ENCODE measurements at regions not wholly inside any gene's neighbourhood (a gene's known extent, or its start where the extent isn't known, plus 50 kb on each side); places are given as distances from the start of the nearest gene placed in this dataset.

DNA sequence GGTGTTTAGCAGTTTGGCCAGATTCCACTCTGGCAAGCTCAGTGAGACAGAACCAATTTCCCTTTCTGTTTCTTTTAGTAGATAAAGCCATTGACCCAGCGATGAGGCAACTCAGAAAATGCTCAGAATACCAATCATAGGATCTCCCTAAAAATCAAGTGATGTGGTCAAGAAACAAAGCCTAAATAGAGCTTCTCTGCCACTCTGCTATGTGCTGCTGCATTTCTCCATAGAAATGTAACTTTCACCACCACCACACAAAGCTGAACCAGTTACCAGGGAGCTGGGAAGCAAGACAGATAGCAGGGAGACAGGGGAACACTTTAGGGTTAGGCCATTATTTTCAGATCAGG lies 109.8 kb downstream of the RPL22L1 start (continued):
- TF ChIP-seq, protein P1, sequence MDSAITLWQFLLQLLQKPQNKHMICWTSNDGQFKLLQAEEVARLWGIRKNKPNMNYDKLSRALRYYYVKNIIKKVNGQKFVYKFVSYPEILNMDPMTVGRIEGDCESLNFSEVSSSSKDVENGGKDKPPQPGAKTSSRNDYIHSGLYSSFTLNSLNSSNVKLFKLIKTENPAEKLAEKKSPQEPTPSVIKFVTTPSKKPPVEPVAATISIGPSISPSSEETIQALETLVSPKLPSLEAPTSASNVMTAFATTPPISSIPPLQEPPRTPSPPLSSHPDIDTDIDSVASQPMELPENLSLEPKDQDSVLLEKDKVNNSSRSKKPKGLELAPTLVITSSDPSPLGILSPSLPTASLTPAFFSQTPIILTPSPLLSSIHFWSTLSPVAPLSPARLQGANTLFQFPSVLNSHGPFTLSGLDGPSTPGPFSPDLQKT (IDR thresholded peaks at IDR 0.05; ENCODE audit: borderline replicate concordance, low read depth, low read length) = no peak

DNA sequence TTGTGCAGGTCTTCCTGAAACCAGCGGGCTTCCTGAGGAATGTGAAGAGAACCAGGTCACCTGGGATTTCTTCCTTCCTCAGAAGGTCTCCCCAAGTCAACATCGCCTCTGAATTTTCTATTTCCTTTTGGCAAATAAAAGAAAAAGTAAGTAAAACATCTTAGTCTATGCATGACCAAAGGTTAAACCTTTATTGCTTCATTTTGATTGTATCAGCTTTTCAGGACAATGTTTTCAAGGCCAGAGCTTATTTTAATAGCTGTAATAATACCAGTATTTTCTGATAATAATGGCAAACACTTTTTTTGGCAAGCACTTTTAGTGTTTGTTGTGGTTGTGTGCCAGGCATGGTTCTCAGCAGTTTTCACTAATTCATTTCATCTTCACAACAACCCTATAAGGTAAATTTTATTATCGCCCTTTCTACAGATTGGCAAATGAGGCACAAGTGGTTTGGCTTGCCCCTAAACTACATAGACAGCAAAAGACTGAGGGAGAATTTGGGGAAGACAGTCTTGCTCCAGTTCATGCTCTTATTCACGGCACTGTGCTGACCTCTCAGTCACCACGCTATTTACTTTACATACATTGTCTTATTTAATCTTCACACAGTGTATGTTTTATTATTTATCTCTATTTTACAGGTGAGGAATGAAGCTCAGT lies 110.4 kb downstream of the RPL22L1 start:
- H3K27ac ChIP-seq (ENCODE audit: extremely low read depth, low read depth, low read length) = no peak overlapping the region
- no peaks in the 10 kb centered on the region for H3K9me3 ChIP-seq (ENCODE audit: control insufficient read depth, insufficient read depth, low read depth, low read length)
- no peak overlapping the region for H3K4me3 ChIP-seq (ENCODE audit: low read depth, low read length)
- POLR2A ChIA-PET = no interaction called here
- TF ChIP-seq, protein P2, sequence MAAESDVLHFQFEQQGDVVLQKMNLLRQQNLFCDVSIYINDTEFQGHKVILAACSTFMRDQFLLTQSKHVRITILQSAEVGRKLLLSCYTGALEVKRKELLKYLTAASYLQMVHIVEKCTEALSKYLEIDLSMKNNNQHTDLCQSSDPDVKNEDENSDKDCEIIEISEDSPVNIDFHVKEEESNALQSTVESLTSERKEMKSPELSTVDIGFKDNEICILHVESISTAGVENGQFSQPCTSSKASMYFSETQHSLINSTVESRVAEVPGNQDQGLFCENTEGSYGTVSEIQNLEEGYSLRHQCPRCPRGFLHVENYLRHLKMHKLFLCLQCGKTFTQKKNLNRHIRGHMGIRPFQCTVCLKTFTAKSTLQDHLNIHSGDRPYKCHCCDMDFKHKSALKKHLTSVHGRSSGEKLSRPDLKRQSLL (tag by site-specific recombination; IDR thresholded peaks at IDR 0.05) = no peak
- no peak for TF ChIP-seq ZNF670 (tag by site-specific recombination; IDR thresholded peaks at IDR 0.05; ENCODE audit: low read depth)
- no peak for TF ChIP-seq ZNF140 (tag by site-specific recombination; IDR thresholded peaks at IDR 0.05)
- no peak for TF ChIP-seq ZNF654 (tag by site-specific recombination; IDR thresholded peaks at IDR 0.05; ENCODE audit: low read depth)
- TF ChIP-seq MEIS1 (CRISPR knock-in tag; IDR thresholded peaks at IDR 0.05; ENCODE audit: borderline replicate concordance) = no peak
- no peak for TF ChIP-seq ZNF23 (tag by site-specific recombination; IDR thresholded peaks at IDR 0.05; ENCODE audit: borderline replicate concordance)
- TF ChIP-seq SP7 (tag by site-specific recombination; IDR thresholded peaks at IDR 0.05) = no peak
- TF ChIP-seq ZNF423 (tag by site-specific recombination; IDR thresholded peaks at IDR 0.05) = no peak
- no peak for TF ChIP-seq YY2 (tag by site-specific recombination; IDR thresholded peaks at IDR 0.05)
- no peak for TF ChIP-seq ZNF157 (tag by site-specific recombination; IDR thresholded peaks at IDR 0.05)
- no peak for TF ChIP-seq ZNF404 (tag by site-specific recombination; IDR thresholded peaks at IDR 0.05)
- TF ChIP-seq, protein P3, sequence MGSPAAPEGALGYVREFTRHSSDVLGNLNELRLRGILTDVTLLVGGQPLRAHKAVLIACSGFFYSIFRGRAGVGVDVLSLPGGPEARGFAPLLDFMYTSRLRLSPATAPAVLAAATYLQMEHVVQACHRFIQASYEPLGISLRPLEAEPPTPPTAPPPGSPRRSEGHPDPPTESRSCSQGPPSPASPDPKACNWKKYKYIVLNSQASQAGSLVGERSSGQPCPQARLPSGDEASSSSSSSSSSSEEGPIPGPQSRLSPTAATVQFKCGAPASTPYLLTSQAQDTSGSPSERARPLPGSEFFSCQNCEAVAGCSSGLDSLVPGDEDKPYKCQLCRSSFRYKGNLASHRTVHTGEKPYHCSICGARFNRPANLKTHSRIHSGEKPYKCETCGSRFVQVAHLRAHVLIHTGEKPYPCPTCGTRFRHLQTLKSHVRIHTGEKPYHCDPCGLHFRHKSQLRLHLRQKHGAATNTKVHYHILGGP (tag by site-specific recombination; IDR thresholded peaks at IDR 0.05) = no peak
- TF ChIP-seq ZNF624 (tag by site-specific recombination; IDR thresholded peaks at IDR 0.05) = no peak
- TF ChIP-seq WT1 (tag by site-specific recombination; IDR thresholded peaks at IDR 0.05) = no peak
- no peak for TF ChIP-seq TCF7L2 (IDR thresholded peaks at IDR 0.05; ENCODE audit: borderline replicate concordance, low read depth, low read length)
- no peak for TF ChIP-seq ZNF521 (tag by site-specific recombination; IDR thresholded peaks at IDR 0.05)
- no peaks in the 10 kb centered on the region for H3K36me3 ChIP-seq (ENCODE audit: control insufficient read depth in 2 of 2, insufficient read depth in 1 of 2, low read length in 2 of 2)
- H3K4me1 ChIP-seq (ENCODE audit: control insufficient read depth, insufficient read depth, low read length) = no peaks in the 10 kb centered on the region
- CTCF ChIA-PET = no interaction called here

DNA sequence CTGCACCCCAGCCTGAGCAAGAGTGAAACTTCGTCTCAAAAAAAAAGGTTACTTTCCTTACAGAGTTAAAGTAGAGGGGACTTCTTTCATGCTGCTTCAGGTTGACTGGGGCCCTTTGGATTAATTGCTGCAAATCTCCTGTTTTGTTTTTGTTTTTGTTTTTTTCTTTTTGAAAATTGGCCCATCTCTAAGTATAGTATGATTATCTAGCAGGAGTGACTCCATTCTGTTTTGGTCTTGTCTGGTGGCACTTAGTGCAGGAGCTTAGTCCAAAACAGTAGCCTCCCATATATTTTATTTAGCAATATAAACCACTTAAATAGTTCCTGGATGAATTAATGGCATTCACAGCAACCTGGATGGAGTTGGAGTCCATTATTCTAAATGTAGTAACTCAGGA lies 113.0 kb downstream of the RPL22L1 start:
- H3K9me3 ChIP-seq (ENCODE audit: control insufficient read depth, insufficient read depth, low read depth, low read length) = no peaks in the 10 kb centered on the region
- H3K4me1 ChIP-seq (ENCODE audit: control insufficient read depth, insufficient read depth, low read length) = no peaks in the 10 kb centered on the region
- TF ChIP-seq SP2 (tag by site-specific recombination; IDR thresholded peaks at IDR 0.05) (no peak), ZNF785 (tag by site-specific recombination; IDR thresholded peaks at IDR 0.05) (no peak), ZNF311 (tag by site-specific recombination; IDR thresholded peaks at IDR 0.05; ENCODE audit: borderline replicate concordance) (no peak)
- TF ChIP-seq, protein P4, sequence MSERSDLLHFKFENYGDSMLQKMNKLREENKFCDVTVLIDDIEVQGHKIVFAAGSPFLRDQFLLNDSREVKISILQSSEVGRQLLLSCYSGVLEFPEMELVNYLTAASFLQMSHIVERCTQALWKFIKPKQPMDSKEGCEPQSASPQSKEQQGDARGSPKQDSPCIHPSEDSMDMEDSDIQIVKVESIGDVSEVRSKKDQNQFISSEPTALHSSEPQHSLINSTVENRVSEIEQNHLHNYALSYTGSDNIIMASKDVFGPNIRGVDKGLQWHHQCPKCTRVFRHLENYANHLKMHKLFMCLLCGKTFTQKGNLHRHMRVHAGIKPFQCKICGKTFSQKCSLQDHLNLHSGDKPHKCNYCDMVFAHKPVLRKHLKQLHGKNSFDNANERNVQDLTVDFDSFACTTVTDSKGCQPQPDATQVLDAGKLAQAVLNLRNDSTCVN (tag by site-specific recombination; optimal IDR thresholded peaks at IDR 0.05) = no peak
- TF ChIP-seq, protein P5, sequence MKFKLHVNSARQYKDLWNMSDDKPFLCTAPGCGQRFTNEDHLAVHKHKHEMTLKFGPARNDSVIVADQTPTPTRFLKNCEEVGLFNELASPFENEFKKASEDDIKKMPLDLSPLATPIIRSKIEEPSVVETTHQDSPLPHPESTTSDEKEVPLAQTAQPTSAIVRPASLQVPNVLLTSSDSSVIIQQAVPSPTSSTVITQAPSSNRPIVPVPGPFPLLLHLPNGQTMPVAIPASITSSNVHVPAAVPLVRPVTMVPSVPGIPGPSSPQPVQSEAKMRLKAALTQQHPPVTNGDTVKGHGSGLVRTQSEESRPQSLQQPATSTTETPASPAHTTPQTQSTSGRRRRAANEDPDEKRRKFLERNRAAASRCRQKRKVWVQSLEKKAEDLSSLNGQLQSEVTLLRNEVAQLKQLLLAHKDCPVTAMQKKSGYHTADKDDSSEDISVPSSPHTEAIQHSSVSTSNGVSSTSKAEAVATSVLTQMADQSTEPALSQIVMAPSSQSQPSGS (tag by site-specific recombination; IDR thresholded peaks at IDR 0.05; ENCODE audit: low read depth) = no peak
- H3K36me3 ChIP-seq (ENCODE audit: control insufficient read depth in 2 of 2, insufficient read depth in 1 of 2, low read length in 2 of 2) = no peaks in the 10 kb centered on the region
- CTCF ChIA-PET = no interaction called here
- H3K4me3 ChIP-seq (ENCODE audit: low read depth, low read length) = no peak overlapping the region
- H3K27ac ChIP-seq (ENCODE audit: extremely low read depth, low read depth, low read length) = no peak overlapping the region
- POLR2A ChIA-PET = no interaction called here

All from HEK293 (cell line).